HG03342 (cell line): ENCODE measurements at regions not wholly inside any gene's neighbourhood (a gene's known extent, or its start where the extent isn't known, plus 50 kb on each side); places are given as distances from the start of the nearest gene placed in this dataset.
"Not testable (repeated sequence)": the region's sequence is repeated elsewhere in the genome, so short reads cannot be mapped to it uniquely, and the experiment has no call there.

ENCODE experiments used
- ATAC-seq: cut with Tn5 transposase; IDR thresholded peaks from one replicate; pipeline ENCODE4 v1.9.1; 2021; ENCODE audit warnings: mild to moderate bottlenecking, moderate library complexity; ENCODE audit not compliant: unreplicated experiment

DNA sequence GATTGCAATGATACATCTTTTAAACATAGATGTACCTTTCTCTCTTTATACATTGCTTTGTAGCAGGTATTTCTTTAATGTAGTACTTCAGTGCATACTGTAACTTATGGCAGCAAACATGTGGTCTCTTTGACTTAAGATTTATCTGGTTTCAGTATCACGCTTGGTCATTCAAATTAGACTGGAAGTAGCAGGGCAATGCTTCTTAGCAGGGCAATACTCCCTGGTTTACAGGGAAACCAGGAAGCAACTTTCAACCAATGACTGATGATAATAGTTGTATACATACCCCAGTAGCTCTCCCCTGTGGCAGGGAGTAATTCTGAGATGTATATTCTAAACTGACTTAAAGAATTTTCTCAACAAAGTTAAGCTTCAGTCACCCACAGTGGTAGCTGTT is 761.1 kb upstream of the CDH10 start:
- no peak for ATAC-seq

- no peak for ATAC-seq
Measured at GRCh38 chr5:25399878-25400480, 755.2 kb upstream of the CDH10 start.

GRCh38 chr5:25393957-25394356 is 749.2 kb upstream of the CDH10 start:
- ATAC-seq, result no peak

GRCh38 chr5:25393256-25393655 is 748.5 kb upstream of the CDH10 start:
- ATAC-seq, result no peak

DNA sequence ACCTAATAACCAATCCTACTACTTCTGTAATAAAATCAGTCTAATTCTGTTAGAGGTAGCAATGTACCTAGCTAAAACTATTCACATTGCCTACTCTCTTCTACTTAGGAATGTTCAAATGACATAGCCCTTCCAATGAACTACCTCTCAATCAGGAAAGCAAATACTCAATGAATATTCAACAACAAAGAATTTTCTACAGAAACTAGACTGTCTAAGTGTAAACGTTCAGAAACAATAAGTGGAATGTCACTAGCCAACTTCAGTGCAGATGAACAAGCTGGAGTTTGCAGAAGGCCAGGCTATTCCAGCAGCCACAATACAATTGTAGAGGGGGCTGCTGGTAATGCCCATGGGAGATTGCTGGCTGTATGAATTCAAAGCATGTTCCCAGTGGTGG is 743.2 kb upstream of the CDH10 start:
- no peak for ATAC-seq

- no peak for ATAC-seq
Measured at GRCh38 chr5:25362799-25363198, 718.0 kb upstream of the CDH10 start.

DNA sequence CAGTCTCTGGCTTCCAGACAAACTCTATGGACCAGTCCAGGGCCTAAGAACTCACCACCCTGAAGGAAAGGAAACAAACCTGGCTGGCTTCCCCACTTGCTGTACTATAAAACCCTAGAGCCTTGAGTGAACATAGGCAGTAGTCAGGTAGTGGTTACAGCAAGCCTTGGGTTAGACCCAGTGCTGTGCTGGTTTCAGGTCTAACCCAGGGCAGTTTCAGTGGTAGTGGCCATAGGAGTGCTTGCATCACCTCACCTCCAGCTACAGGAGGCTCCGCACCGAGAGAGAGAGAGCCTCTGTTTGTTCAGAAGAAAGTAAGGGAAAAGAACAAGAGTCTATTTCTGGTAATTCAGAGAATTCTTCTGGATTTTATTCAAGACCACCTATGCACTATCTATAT is 714.1 kb upstream of the CDH10 start:
- no peak for ATAC-seq

DNA sequence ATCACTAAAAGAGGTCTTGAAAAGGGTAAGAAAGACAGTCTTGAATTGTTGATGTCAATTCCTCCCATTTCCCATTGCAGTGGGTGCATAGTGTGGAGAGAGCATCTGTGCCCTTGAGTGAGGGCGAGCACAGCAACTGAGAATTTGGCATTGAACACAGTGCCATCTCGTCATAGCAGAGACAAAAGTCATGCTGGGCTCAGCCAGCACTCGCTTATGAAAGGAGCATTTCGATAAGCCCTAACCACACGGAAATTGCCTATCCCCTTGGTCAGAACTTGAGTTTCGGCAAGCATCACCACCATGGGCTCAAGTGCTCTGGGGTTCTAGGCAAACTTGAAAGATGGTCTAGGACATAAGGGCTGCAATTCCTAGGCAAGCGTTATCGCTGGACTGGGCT is 712.8 kb upstream of the CDH10 start:
- no peak for ATAC-seq

DNA sequence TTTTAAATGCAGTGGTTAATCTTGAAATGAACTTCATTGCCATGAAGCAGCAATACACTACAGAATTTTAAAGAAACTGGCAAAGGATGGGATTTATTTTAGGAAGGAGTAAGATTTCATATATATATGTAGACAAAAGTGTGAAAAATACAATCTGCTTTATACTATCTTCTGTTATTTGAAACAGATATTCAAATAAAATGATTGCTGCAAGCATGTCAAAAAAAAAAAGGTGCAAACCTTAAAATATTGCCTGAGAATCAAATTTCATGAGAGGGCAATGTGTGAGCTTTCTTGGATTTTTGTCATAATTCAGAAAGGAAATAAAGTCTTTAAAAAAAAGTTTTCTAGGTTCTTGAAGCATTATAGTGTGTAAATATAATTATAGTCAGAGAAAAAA is 705.0 kb upstream of the CDH10 start:
- ATAC-seq, result no peak

GRCh38 chr5:25345240-25345771 is 700.5 kb upstream of the CDH10 start:
- ATAC-seq, result no peak

- no peak for ATAC-seq
Measured at GRCh38 chr5:25339541-25339940, 694.8 kb upstream of the CDH10 start.

DNA sequence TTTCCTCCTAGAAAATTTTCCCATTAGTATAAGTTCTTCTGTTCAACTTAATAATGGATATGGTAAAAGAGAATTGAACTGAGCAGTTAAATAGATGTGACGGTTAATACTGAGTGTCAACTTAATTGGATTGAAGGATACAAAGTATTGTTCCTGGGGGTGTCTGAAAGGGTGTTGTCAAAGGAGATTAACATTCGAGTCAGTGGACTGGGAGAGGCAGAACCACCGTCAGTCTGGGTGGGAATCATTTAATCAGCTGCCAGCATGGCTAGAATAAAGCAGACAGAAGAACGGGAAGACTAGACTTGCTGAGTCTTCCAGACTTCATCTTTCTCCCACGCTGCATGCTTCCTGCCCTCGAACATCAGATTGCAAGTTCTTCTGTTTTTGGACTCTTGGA is 689.6 kb upstream of the CDH10 start:
- no peak for ATAC-seq

DNA sequence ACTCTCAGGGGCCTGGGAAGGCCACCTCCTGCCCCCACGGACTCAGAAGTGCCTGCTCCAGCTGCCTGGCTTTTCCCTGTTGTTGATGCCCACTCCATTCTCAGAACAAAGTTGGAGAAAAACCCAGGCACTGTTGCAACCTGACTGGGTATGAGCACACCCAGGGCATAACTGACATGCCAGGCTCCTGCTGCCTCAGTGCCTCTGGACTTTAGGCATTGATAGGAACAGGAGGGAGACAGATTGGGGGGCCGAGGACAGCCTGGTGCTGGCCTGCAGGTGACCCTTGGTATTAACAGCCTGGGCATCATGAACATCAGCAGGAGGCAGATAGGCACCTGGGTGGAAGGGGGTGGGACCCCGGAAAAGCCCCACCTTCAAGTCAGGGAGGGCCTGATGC is 685.9 kb upstream of the CDH10 start:
- ATAC-seq, result no peak

- no peak for ATAC-seq
Measured at GRCh38 chr5:25327172-25327571, 682.4 kb upstream of the CDH10 start.

DNA sequence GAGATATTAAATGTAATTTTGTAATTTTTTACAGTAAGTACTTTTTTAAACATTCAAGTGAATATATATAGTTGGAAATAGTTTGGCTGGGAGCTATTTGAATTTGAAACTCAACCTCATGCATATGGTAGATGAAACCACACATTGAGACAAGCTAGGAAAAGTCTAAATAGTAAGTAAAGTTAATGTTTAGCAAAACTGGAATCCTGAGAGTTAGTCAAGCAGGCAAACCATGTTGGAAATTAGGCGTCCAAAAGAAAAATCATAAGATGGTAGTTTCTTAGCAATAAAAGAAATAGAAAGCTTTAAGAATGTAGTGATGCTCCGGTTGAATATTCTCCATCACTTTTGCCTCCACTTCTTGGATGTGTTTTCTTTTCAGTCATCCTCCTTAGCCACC is 657.1 kb upstream of the CDH10 start:
- no peak for ATAC-seq

DNA sequence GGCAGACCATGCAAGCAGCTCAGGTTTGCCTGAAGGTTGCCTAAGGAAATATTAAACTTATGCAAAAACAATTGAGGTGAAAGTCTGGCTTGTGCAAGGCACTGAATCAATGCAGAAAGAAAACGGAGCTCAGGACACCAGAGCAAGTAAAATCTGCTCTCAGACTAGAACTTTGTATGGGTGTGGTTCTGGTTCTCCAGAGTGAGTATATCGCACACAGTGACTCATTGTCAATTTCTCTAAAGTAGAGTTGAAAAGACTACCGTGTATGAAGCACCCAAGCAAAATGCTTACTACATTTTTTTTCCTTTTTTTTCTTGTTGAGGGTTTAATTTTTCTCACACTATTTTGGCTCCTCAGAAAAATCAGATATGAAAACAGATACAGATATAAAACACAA is 650.3 kb upstream of the CDH10 start:
- no peak for ATAC-seq

GRCh38 chr5:25289766-25290165 is 645.0 kb upstream of the CDH10 start:
- not testable (repeated sequence) for ATAC-seq

DNA sequence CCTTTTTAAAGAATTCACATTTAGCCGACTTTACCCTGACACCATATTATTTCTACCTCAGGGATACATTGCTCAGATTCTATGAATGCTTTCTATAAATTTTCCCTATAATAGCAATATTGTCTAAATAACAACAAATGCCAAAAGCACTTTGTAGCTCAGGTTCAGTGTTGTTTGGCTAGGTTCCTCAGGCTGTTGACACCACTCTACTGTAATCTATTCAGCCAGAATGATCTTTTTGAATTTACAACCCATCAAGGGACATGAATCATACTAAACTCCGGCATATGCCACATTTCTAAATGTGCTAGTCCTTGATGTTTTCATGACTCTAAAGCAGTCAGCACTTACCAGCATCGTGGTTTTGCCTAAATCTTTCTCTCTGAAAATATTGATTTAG is 641.5 kb upstream of the CDH10 start:
- no peak for ATAC-seq

GRCh38 chr5:25285136-25285535 is 640.4 kb upstream of the CDH10 start:
- ATAC-seq, result no peak

- not testable (repeated sequence) for ATAC-seq
Measured at GRCh38 chr5:25263507-25263906, 618.7 kb upstream of the CDH10 start.

DNA sequence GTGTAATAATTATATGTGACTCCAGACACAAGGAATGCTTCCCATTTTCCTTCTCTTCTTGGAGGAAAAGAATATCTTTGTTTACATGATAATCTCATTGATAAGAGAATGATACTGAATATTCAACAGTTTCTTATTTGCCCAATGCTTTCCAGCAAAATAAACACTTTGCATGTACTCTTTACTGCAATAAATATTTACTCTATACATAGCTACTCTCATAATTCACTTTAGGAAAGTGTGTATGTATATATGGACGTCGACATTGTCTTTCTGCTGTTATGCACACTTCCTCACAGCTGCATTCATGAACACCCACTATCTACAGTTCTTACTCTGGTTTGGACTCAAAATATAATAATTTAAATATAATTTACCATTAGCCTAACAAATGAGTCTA is 617.4 kb upstream of the CDH10 start:
- ATAC-seq, result no peak

GRCh38 chr5:25255128-25255527 is 610.4 kb upstream of the CDH10 start:
- ATAC-seq, result no peak

GRCh38 chr5:25241981-25242380 is 597.2 kb upstream of the CDH10 start:
- ATAC-seq, result no peak
